ENCODE measurements at regions not wholly inside any gene's neighbourhood (a gene's known extent, or its start where the extent isn't known, plus 50 kb on each side); places are given as distances from the start of the nearest gene placed in this dataset.
A peak's percentile ranks its signal among the peaks of the same experiment; 100 is the strongest.

DNA sequence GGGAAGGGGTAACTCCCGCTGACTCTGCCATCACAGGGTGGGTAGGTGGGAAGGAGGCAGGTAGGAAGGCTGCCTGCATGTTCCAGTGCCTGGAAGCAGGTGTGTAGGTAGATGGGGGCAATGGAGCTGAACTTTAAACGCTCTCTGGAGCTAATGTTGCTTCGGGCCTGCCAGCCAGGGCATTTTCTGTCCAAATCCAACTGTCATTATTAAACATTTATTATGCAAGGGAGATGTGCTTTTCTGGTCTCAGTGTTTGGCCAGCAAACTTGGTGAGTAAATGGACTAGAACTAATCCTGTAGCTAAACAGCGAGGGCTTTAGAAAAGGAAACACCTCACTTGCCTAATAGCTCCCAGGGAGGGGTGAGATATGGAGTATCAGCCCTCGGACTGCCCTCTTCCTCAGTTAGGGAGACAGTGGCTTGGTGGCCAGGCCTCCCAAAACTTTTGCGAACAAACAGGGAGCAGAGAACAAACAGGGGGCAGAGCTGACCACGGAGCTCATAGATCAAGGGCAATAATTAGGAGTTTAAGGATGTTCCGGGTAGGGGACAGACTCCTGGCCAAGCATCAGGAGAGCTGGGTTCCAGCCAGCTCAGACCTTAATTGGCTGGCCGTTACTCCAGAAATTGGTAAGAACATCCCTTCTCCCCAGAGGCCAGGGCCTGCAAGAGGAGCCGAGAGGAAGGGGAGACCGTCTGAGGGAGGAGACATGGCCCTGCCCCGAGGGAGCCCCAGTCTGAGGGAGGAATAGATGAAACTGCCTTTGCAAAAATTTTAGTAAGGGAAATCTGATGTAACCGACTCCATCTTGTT lies 131.1 kb downstream of the VEGFA start (continued):
- TF ChIP-seq, protein P1, sequence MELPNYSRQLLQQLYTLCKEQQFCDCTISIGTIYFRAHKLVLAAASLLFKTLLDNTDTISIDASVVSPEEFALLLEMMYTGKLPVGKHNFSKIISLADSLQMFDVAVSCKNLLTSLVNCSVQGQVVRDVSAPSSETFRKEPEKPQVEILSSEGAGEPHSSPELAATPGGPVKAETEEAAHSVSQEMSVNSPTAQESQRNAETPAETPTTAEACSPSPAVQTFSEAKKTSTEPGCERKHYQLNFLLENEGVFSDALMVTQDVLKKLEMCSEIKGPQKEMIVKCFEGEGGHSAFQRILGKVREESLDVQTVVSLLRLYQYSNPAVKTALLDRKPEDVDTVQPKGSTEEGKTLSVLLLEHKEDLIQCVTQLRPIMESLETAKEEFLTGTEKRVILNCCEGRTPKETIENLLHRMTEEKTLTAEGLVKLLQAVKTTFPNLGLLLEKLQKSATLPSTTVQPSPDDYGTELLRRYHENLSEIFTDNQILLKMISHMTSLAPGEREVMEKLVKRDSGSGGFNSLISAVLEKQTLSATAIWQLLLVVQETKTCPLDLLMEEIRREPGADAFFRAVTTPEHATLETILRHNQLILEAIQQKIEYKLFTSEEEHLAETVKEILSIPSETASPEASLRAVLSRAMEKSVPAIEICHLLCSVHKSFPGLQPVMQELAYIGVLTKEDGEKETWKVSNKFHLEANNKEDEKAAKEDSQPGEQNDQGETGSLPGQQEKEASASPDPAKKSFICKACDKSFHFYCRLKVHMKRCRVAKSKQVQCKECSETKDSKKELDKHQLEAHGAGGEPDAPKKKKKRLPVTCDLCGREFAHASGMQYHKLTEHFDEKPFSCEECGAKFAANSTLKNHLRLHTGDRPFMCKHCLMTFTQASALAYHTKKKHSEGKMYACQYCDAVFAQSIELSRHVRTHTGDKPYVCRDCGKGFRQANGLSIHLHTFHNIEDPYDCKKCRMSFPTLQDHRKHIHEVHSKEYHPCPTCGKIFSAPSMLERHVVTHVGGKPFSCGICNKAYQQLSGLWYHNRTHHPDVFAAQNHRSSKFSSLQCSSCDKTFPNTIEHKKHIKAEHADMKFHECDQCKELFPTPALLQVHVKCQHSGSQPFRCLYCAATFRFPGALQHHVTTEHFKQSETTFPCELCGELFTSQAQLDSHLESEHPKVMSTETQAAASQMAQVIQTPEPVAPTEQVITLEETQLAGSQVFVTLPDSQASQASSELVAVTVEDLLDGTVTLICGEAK (IDR thresholded peaks at IDR 0.05), result no peak
- TF ChIP-seq, protein P1 (CRISPR knock-in tag; IDR thresholded peaks at IDR 0.05), result no peak
- TF ChIP-seq, protein P2, sequence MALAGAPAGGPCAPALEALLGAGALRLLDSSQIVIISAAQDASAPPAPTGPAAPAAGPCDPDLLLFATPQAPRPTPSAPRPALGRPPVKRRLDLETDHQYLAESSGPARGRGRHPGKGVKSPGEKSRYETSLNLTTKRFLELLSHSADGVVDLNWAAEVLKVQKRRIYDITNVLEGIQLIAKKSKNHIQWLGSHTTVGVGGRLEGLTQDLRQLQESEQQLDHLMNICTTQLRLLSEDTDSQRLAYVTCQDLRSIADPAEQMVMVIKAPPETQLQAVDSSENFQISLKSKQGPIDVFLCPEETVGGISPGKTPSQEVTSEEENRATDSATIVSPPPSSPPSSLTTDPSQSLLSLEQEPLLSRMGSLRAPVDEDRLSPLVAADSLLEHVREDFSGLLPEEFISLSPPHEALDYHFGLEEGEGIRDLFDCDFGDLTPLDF (CRISPR knock-in tag; IDR thresholded peaks at IDR 0.05), result no peak
- TF ChIP-seq PCBP1 (IDR thresholded peaks at IDR 0.05; ENCODE audit: borderline replicate concordance, low read depth, low read length), result no peak
- TF ChIP-seq, protein P3, sequence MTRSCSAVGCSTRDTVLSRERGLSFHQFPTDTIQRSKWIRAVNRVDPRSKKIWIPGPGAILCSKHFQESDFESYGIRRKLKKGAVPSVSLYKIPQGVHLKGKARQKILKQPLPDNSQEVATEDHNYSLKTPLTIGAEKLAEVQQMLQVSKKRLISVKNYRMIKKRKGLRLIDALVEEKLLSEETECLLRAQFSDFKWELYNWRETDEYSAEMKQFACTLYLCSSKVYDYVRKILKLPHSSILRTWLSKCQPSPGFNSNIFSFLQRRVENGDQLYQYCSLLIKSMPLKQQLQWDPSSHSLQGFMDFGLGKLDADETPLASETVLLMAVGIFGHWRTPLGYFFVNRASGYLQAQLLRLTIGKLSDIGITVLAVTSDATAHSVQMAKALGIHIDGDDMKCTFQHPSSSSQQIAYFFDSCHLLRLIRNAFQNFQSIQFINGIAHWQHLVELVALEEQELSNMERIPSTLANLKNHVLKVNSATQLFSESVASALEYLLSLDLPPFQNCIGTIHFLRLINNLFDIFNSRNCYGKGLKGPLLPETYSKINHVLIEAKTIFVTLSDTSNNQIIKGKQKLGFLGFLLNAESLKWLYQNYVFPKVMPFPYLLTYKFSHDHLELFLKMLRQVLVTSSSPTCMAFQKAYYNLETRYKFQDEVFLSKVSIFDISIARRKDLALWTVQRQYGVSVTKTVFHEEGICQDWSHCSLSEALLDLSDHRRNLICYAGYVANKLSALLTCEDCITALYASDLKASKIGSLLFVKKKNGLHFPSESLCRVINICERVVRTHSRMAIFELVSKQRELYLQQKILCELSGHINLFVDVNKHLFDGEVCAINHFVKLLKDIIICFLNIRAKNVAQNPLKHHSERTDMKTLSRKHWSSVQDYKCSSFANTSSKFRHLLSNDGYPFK (CRISPR knock-in tag; IDR thresholded peaks at IDR 0.05; ENCODE audit: borderline replicate concordance), result no peak
- TF ChIP-seq, protein P4, sequence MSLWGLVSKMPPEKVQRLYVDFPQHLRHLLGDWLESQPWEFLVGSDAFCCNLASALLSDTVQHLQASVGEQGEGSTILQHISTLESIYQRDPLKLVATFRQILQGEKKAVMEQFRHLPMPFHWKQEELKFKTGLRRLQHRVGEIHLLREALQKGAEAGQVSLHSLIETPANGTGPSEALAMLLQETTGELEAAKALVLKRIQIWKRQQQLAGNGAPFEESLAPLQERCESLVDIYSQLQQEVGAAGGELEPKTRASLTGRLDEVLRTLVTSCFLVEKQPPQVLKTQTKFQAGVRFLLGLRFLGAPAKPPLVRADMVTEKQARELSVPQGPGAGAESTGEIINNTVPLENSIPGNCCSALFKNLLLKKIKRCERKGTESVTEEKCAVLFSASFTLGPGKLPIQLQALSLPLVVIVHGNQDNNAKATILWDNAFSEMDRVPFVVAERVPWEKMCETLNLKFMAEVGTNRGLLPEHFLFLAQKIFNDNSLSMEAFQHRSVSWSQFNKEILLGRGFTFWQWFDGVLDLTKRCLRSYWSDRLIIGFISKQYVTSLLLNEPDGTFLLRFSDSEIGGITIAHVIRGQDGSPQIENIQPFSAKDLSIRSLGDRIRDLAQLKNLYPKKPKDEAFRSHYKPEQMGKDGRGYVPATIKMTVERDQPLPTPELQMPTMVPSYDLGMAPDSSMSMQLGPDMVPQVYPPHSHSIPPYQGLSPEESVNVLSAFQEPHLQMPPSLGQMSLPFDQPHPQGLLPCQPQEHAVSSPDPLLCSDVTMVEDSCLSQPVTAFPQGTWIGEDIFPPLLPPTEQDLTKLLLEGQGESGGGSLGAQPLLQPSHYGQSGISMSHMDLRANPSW (CRISPR knock-in tag; IDR thresholded peaks at IDR 0.05; ENCODE audit: borderline replicate concordance), result no peak
- TF ChIP-seq NKX3-1 (CRISPR knock-in tag; IDR thresholded peaks at IDR 0.05), result no peak
- no peak for TF ChIP-seq PHB2 (IDR thresholded peaks at IDR 0.05; ENCODE audit: partially characterized antibody)
- TF ChIP-seq HIVEP1 (CRISPR knock-in tag; IDR thresholded peaks at IDR 0.05), result peak; percentile 53; the same call in 1 of the 2 replicates
- no peak for TF ChIP-seq KLF9 (CRISPR knock-in tag; IDR thresholded peaks at IDR 0.05; ENCODE audit: low read depth)
- TF ChIP-seq SETDB1 (CRISPR knock-in tag; IDR thresholded peaks at IDR 0.05; ENCODE audit: borderline replicate concordance), result no peak
- TF ChIP-seq ZNF274 (CRISPR knock-in tag; IDR thresholded peaks at IDR 0.05), result no peak; the same call in 1 of the 2 replicates
- TF ChIP-seq ZNF672 (CRISPR knock-in tag; IDR thresholded peaks at IDR 0.05), result no peak
